Colon (tissue), 2 donors: ENCODE measurements at regions not wholly inside any gene's neighbourhood (a gene's known extent, or its start where the extent isn't known, plus 50 kb on each side); places are given as distances from the start of the nearest gene placed in this dataset.
"Not testable (repeated sequence)": the region's sequence is repeated elsewhere in the genome, so short reads cannot be mapped to it uniquely, and the experiment has no call there.

Source experiments
- FAIRE-seq: peaks from 2 replicates; lab custom pipeline; 2012; peaks lifted over from hg19 to GRCh38; lab: Jason Lieb, UNC
- donor health status: control.
- donor health status: control.

- FAIRE-seq = peak; percentile 97
Measured at GRCh38 chrX:89206558-89206957, 459.5 kb downstream of the CPXCR1 start.

- peak; percentile 75 for FAIRE-seq
Measured at GRCh38 chrX:89214773-89215446, 467.9 kb downstream of the CPXCR1 start.

- not testable (repeated sequence) for FAIRE-seq
Measured at GRCh38 chrX:89215447-89215787, 468.4 kb downstream of the CPXCR1 start.
